Panc1 (cell line): ENCODE measurements at regions not wholly inside any gene's neighbourhood (a gene's known extent, or its start where the extent isn't known, plus 50 kb on each side); places are given as distances from the start of the nearest gene placed in this dataset.

Source experiments
- ATAC-seq: fragments of 200-7000 bp; cut with Tn5 transposase; 2 replicates; pipeline ENCODE4 v1.9.1; 2020; ENCODE audit warnings: mild to moderate bottlenecking, moderate library complexity
- BruUV-seq: library from RNA; stranded (reverse); fragments of 400-500 nt; replicated peaks from 2 replicates; lab custom pipeline; 2021; lab: Mats Ljungman, UMichigan
- CTCF ChIA-PET: fragments of 300-600 bp; sonication (Branson Sonifier 250); formaldehyde crosslinking; loops from one replicate; lab custom pipeline; 2022; ENCODE audit warnings: antibody characterized with exemption; lab: Charles Lee
- POLR2A ChIA-PET: fragments of 300-600 bp; sonication (Branson Sonifier 250); formaldehyde crosslinking; loops from one replicate; lab custom pipeline; 2022; ENCODE audit warnings: antibody characterized with exemption; lab: Charles Lee
- DNase-seq: peaks from one replicate; pipeline ENCODE4 v3.0.0-alpha.2; 2010; ENCODE audit warnings: low read depth, low spot score
- H3K27ac ChIP-seq: 2 replicates; pipeline ENCODE4 v1.5.1; 2011; ENCODE audit warnings: mild to moderate bottlenecking, low read length, inconsistent platforms
- H3K27me3 ChIP-seq: fragments of 200-500 bp; sonication (Bioruptor generic); 2 replicates; pipeline ENCODE4 v1.6.0; 2014; ENCODE audit warnings: low read length, inconsistent platforms; ENCODE audit not compliant: control insufficient read depth, insufficient read depth
- H3K36me3 ChIP-seq: fragments of 200-500 bp; sonication (Bioruptor generic); 2 replicates; pipeline ENCODE4 v1.5.1; 2014; ENCODE audit warnings: inconsistent platforms, mild to moderate bottlenecking, low read length, moderate library complexity; ENCODE audit not compliant: control insufficient read depth, insufficient read depth
- H3K4me1 ChIP-seq: 2 replicates; pipeline ENCODE4 v1.5.1; 2011; ENCODE audit warnings: inconsistent platforms, mild to moderate bottlenecking, low read length, moderate library complexity; ENCODE audit not compliant: control insufficient read depth, insufficient read depth
- H3K4me3 ChIP-seq, 2 experiments: 2 replicates each; pipeline ENCODE4 v1.5.1; 2011 to 2012; ENCODE audit warnings: low read depth in 2 of 2, low read length in 2 of 2, mild to moderate bottlenecking in 2 of 2, inconsistent platforms in 1 of 2, moderate library complexity in 1 of 2
- H3K9me3 ChIP-seq: fragments of 200-500 bp; sonication (Bioruptor generic); 2 replicates; pipeline ENCODE4 v1.5.1; 2014; ENCODE audit warnings: low read depth, mild to moderate bottlenecking, inconsistent platforms, low read length, moderate library complexity; ENCODE audit not compliant: control insufficient read depth, insufficient read depth
- POLR2AphosphoS5 ChIP-seq: IDR thresholded peaks from 2 replicates; pipeline ENCODE4 v1.6.1; 2012; ENCODE audit warnings: mild to moderate bottlenecking, low read depth, low read length, moderate library complexity
- SIN3A ChIP-seq: IDR thresholded peaks from 2 replicates; pipeline ENCODE4 v1.6.1; 2012; ENCODE audit warnings: low read depth, mild to moderate bottlenecking, low read length, moderate library complexity, borderline replicate concordance; ENCODE audit not compliant: insufficient read depth
- TCF7L2 ChIP-seq: IDR thresholded peaks from 2 replicates; pipeline ENCODE4 v1.6.1; 2011; ENCODE audit warnings: mild to moderate bottlenecking, low read depth, low read length, inconsistent platforms
- in situ Hi-C: cut with HindIII; loops from 2 replicates; pipeline ENCODE4 v1.10.0; 2016; ENCODE audit warnings: low sequenced_read_pairs, low pct_unique_long_range_greater_than_20kb
- intact Hi-C: fragments of 100-400 bp; cut with micrococcal nuclease; formaldehyde crosslinking; loops from one replicate; pipeline ENCODE4 v1.10.0; 2022; ENCODE audit not compliant: unreplicated experiment
- TF ChIP-seq, protein P1 (sequence below): fragments of 450-650 bp; IDR thresholded peaks from 2 replicates; pipeline ENCODE4 v1.5.1; 2017; ENCODE audit warnings: mild to moderate bottlenecking
- TF ChIP-seq, protein P2 (sequence below), 2 experiments: IDR thresholded peaks; 2 replicates each; pipeline ENCODE4 v1.6.1; 2011 to 2012; ENCODE audit warnings: low read depth in 2 of 2, control low read depth in 1 of 2, low read length in 1 of 2, mild to moderate bottlenecking in 1 of 2, moderate library complexity in 1 of 2; ENCODE audit not compliant: insufficient read depth in 1 of 2

DNA sequence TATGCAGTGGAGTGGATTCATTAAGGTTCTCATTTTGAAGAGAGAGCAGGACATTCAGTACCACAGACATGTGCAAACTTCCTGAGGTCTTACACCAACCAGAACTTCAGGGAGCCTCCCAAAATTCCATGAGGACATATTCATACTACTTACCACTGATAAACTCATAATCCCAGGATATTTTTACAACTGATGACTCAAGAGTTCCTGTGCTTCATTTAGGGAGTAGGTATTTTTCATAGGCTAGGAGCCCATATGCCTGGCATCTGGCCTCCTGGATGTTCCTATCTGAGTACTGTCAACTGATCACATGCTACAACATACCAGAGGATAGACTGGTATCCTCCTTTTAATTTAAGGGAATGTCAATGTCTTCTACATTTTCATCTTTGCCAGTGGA lies 578.0 kb downstream of the EFNA5 start:
- ChIA-PET CTCF (no interaction called here), POLR2A (no interaction called here)
- H3K4me1 ChIP-seq: no peaks in the 10 kb centered on the region
- H3K27me3 ChIP-seq: no peaks in the 10 kb centered on the region
- in situ Hi-C loops: no loop called here
- H3K27ac ChIP-seq: no peak overlapping the region
- H3K4me3 ChIP-seq: no peak overlapping the region
- intact Hi-C loops: no loop called here
- DNase-seq (no peak), ATAC-seq (no peak)
- H3K9me3 ChIP-seq: peaks cover 4% of the 10 kb centered on the region; the same call in 1 of the 2 replicates
- no peaks in the 10 kb centered on the region for H3K36me3 ChIP-seq
- no TSS peak for BruUV-seq
- TF ChIP-seq POLR2AphosphoS5 (no peak), TCF7L2 (no peak), SIN3A (no peak)
- TF ChIP-seq, protein P1, sequence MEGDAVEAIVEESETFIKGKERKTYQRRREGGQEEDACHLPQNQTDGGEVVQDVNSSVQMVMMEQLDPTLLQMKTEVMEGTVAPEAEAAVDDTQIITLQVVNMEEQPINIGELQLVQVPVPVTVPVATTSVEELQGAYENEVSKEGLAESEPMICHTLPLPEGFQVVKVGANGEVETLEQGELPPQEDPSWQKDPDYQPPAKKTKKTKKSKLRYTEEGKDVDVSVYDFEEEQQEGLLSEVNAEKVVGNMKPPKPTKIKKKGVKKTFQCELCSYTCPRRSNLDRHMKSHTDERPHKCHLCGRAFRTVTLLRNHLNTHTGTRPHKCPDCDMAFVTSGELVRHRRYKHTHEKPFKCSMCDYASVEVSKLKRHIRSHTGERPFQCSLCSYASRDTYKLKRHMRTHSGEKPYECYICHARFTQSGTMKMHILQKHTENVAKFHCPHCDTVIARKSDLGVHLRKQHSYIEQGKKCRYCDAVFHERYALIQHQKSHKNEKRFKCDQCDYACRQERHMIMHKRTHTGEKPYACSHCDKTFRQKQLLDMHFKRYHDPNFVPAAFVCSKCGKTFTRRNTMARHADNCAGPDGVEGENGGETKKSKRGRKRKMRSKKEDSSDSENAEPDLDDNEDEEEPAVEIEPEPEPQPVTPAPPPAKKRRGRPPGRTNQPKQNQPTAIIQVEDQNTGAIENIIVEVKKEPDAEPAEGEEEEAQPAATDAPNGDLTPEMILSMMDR: no peak
- TF ChIP-seq, protein P2, sequence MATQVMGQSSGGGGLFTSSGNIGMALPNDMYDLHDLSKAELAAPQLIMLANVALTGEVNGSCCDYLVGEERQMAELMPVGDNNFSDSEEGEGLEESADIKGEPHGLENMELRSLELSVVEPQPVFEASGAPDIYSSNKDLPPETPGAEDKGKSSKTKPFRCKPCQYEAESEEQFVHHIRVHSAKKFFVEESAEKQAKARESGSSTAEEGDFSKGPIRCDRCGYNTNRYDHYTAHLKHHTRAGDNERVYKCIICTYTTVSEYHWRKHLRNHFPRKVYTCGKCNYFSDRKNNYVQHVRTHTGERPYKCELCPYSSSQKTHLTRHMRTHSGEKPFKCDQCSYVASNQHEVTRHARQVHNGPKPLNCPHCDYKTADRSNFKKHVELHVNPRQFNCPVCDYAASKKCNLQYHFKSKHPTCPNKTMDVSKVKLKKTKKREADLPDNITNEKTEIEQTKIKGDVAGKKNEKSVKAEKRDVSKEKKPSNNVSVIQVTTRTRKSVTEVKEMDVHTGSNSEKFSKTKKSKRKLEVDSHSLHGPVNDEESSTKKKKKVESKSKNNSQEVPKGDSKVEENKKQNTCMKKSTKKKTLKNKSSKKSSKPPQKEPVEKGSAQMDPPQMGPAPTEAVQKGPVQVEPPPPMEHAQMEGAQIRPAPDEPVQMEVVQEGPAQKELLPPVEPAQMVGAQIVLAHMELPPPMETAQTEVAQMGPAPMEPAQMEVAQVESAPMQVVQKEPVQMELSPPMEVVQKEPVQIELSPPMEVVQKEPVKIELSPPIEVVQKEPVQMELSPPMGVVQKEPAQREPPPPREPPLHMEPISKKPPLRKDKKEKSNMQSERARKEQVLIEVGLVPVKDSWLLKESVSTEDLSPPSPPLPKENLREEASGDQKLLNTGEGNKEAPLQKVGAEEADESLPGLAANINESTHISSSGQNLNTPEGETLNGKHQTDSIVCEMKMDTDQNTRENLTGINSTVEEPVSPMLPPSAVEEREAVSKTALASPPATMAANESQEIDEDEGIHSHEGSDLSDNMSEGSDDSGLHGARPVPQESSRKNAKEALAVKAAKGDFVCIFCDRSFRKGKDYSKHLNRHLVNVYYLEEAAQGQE (IDR thresholded peaks at IDR 0.05; ENCODE audit: insufficient read depth in 1 of 2, low read depth in 2 of 2, low read length in 1 of 2): no peak

DNA sequence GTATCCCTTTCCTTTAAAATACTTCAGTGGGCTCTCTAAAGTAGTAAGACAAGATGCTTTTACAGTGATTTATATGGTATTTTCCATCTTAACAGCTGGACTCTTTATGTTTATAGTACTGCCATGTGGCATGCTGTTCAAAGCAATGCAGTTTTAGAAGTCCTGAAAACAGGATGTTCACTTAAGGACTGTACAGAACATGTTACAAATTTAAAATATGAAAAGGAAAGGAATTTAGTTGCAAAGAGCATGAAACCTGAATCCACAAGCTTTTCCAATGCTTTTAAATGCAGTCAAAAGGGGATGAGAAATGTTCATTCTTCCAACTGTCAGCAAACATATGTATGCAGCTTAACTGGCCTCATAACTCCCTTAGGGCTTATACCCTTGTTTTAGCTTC lies 580.2 kb downstream of the EFNA5 start:
- no peak overlapping the region for H3K27ac ChIP-seq
- intact Hi-C loops: no loop called here
- H3K9me3 ChIP-seq: peaks cover 4% of the 10 kb centered on the region; the same call in 1 of the 2 replicates
- ChIA-PET CTCF (interaction anchor here (0.8 kb wide), 1 partner anchor 336 kb away, joined by 3 read pairs; no protein-coding TSS in a partner anchor), POLR2A (no interaction called here)
- H3K4me3 ChIP-seq: no peak overlapping the region
- in situ Hi-C loops: no loop called here
- H3K4me1 ChIP-seq: no peaks in the 10 kb centered on the region
- no peaks in the 10 kb centered on the region for H3K27me3 ChIP-seq
- no peak for DNase-seq
- H3K36me3 ChIP-seq: no peaks in the 10 kb centered on the region
- no peak for ATAC-seq
- BruUV-seq: no TSS peak
- TF ChIP-seq POLR2AphosphoS5: no peak

DNA sequence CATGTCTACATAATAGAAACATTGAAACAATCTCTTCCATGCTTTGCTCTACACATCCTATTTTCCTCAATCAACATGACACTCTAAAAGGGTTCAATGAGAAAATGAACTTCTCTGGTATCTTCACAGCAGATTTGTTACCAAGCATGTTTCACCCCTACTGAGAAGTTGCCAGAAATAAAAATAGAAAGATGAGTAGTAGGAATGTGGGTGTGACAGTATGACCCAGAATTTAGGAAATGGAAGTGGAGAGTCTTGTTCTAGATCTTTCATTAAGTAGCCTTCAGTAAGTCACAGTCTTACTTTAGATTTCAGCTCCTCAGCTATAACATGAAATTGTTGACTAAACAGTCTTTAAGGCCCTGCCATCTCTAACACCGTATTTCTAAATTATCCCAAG lies 581.8 kb downstream of the EFNA5 start:
- no TSS peak for BruUV-seq
- H3K27ac ChIP-seq: no peak overlapping the region
- no peaks in the 10 kb centered on the region for H3K27me3 ChIP-seq
- DNase-seq (no peak), ATAC-seq (no peak)
- H3K9me3 ChIP-seq: peaks cover 4% of the 10 kb centered on the region; the same call in 1 of the 2 replicates
- CTCF ChIA-PET: interaction anchor here (0.8 kb wide), 1 partner anchor 84 kb away, joined by 3 read pairs; no protein-coding TSS in a partner anchor
- H3K4me3 ChIP-seq: no peak overlapping the region
- in situ Hi-C loops (no loop called here), intact Hi-C loops (no loop called here)
- no peaks in the 10 kb centered on the region for H3K4me1 ChIP-seq
- TF ChIP-seq, protein P2 (IDR thresholded peaks at IDR 0.05; ENCODE audit: insufficient read depth in 1 of 2, low read depth in 2 of 2, low read length in 1 of 2): no peak
- no peak for TF ChIP-seq POLR2AphosphoS5
- POLR2A ChIA-PET: no interaction called here
- no peaks in the 10 kb centered on the region for H3K36me3 ChIP-seq
